HG02885 (cell line): ENCODE measurements at regions not wholly inside any gene's neighbourhood (a gene's known extent, or its start where the extent isn't known, plus 50 kb on each side); places are given as distances from the start of the nearest gene placed in this dataset.

Source experiments
- ATAC-seq: cut with Tn5 transposase; IDR thresholded peaks from one replicate; pipeline ENCODE4 v1.9.1; 2021; ENCODE audit warnings: mild to moderate bottlenecking; ENCODE audit not compliant: unreplicated experiment, poor library complexity

GRCh38 chr18:73807551-73808192 lies 340.0 kb downstream of the FBXO15 start:
- ATAC-seq: no peak

DNA sequence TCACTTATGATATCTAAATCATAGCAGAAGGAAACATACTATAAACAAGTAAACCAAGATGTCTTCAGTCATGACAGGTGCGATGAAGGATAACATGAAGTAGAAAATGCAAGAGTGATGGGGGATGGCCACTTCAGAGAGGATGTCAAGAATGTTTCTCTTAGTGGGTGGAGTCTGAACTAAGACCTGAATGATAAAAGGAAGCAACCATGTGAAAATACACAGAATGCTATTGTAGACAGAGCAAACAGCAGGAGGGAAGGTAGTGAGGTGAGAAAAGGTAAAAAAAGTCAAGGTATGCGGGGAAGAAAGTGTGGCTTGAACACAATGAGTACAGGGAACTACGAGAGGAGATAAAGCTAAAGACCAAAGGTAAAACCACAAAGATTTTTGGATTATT lies 341.6 kb downstream of the FBXO15 start:
- ATAC-seq: no peak

- ATAC-seq: no peak
Measured at GRCh38 chr18:73797419-73797818, 350.2 kb downstream of the FBXO15 start.

DNA sequence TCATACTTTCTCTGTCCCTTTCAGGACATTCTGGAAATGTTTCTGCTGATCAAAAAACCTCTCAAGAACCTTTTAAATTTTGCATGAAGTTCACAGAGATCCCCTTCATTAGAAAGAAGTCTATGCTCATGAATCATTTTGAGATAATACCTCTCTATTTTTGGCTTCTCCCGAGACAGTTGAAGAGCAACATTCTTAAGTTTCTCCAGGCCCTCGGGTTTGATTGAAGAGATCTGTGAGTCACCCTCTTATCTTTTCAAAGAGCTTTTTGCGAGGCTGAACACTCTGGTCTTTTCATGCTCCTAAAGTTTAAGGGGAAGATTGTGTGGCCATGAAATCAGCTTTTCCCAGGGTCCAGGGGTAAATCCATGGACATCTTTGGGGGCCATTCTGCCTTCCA lies 354.2 kb downstream of the FBXO15 start:
- ATAC-seq: no peak

GRCh38 chr18:73791081-73791480 lies 356.6 kb downstream of the FBXO15 start:
- ATAC-seq: no peak

DNA sequence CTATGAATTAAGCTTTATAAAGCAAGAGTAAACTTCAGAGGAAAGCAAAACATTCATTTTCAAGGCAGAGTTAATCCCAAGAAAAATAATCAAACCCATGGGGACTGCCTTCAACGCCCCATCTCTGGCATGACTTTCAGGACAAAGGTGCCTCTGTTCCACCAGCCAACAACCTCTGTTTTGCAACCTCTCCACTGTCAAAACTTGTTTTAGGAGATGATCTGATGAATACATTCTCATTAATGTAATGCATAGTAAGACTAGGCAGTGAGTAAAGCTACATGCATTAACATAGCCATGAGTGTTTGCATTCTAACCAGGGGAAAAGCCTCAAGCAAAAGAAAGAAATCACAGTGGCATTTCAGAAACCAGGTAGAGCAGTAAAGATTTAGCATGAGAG lies 357.0 kb downstream of the FBXO15 start:
- ATAC-seq: no peak

DNA sequence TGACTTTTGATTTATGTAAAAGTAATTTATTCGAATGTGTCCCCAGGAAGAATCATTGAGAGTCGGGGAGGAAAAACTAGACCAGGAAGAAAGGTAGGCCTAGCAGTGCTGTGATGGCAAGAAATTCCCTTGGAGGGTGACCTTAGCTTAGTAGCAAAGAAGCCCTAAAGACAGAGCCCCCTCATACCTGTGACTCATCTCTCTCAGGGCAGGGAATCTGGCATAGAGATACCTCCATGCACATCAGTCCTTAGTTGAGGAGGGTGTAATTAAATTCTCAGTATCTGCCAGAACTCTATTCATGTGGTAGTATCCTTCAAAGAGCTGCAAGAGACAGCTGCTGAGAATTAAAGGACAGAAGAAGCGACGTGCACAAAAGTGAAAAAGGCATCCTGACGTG lies 360.3 kb downstream of the FBXO15 start:
- ATAC-seq: no peak

DNA sequence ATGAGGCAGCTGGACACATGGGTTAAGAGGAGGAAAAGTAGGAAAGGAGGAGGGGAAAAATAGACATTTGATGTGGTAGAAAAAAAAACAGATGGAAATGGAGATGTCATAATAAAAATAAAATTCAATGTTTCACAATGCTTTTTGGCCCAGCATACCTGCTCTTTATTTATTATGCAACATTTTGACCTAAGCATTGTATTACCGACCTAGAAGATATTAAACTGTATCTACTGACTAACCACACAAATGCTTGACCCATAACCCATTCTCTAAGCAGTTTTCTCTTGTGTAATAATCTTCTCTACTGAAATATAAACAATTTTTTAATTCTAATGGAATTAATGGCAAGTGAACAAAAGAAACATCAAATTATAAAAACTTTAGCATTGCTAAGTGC lies 362.3 kb downstream of the FBXO15 start:
- ATAC-seq: no peak

DNA sequence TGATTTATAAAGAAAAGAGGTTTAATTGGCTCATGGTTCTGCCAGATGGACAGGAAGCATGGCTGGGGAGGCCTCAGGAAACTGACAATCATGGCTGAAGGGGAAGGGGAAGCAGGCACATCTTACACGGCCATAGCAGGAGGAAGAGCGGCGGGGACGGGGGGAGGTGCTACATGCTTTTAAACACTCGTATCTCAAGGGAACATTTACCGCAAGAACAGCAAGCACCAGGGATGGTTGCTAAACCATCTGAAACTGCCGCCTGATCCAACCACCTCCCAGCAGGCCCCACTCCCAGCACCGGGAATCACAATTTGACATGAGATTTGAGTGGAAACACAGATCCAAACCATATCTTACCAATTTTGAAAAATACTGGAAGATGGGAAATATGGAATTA lies 362.8 kb downstream of the FBXO15 start:
- ATAC-seq: no peak

GRCh38 chr18:73782405-73782804 lies 365.2 kb downstream of the FBXO15 start:
- ATAC-seq: no peak

DNA sequence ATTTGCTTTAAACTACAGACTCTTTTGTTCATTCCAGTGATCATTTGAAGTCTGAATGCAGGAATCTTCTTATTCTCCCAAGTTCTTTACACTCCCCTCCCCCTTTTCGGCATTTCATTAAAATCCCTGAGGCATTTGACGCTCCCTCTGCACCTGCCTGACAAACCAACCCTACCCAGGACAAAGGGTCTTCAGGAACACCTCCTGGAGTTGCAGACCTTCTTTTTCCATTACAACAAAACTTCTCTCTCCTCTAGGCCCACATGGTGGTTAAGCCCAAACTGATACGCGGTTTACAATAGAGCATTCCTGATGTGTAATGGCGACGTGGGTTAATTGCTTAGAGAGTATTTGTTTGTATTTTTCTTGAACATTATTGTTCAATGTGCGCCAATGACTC lies 367.4 kb downstream of the FBXO15 start:
- ATAC-seq: no peak

DNA sequence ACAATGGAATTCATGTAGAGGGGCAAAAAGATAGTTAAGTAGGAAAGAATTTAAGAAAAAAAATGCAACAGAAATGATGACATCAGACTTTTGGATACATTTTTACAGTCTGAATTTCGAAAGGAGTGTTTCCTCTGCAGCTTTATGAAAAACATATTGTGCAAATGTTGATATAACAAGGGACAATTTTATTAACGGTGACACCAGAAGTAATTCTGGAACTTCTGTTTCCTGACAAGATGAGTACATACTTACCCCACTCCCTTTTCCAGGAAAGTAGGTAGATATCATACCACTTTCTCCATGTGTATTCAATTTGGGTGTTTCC lies 369.6 kb downstream of the FBXO15 start:
- ATAC-seq: no peak

- ATAC-seq: no peak
Measured at GRCh38 chr18:73777356-73778031, 370.1 kb downstream of the FBXO15 start.

GRCh38 chr18:73774811-73775509 lies 372.7 kb downstream of the FBXO15 start:
- no peak for ATAC-seq

GRCh38 chr18:73768043-73768442 lies 379.6 kb downstream of the FBXO15 start:
- no peak for ATAC-seq

DNA sequence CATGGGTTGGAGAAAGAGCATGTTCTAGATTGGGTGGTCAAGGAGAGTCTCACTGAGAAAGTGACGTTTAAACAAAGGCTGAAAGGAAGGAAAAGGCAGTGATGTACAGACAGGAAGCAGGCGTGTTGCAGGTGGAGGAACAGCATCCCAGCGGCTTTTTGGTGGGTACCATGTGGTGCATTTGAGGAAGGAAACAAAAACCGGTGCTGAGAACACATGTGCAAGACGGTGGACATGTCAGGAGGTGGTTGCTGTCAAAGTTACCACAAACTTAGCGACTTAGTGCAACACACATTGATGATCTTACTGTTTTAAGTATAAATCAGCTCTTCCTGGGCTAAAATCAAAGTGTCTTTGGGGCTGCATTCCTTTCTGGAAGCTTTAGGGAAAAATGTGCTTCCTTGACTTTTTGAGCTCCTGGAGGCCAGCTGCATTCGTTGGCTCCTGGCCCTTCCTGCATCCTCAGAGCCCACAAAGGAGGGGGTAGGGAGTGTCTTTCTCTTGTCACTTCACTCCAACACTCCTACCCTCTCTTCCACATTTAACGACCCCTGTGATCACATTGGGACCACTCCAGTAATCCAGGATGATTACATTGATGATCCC lies 380.6 kb downstream of the FBXO15 start:
- no peak for ATAC-seq

GRCh38 chr18:73758446-73758845 lies 389.2 kb downstream of the FBXO15 start:
- no peak for ATAC-seq

GRCh38 chr18:73756256-73757091 lies 391.2 kb downstream of the FBXO15 start:
- ATAC-seq: no peak

GRCh38 chr18:73752965-73753364 lies 394.7 kb downstream of the FBXO15 start:
- no peak for ATAC-seq

GRCh38 chr18:73752546-73752945 lies 395.1 kb downstream of the FBXO15 start:
- no peak for ATAC-seq

- no peak for ATAC-seq
Measured at GRCh38 chr18:73750052-73750451, 397.6 kb downstream of the FBXO15 start.
